Mesothelial cell of epicardium (in vitro differentiated cells): ENCODE measurements at regions not wholly inside any gene's neighbourhood (a gene's known extent, or its start where the extent isn't known, plus 50 kb on each side); places are given as distances from the start of the nearest gene placed in this dataset.

Experiments used
- DNase-seq, 2 experiments: peaks; one replicate each; pipeline ENCODE4 v3.0.0; 2021; ENCODE audit warnings: low spot score in 2 of 2; ENCODE audit not compliant: unreplicated experiment in 2 of 2
- H3K27ac Mint-ChIP-seq: 2 replicates; pipeline ENCODE4 v1.8.0; 2021; ENCODE audit warnings: mixed read lengths
- H3K27me3 Mint-ChIP-seq: 2 replicates; pipeline ENCODE4 v1.8.0; 2021; ENCODE audit warnings: low read depth, mixed read lengths
- H3K36me3 Mint-ChIP-seq: 2 replicates; pipeline ENCODE4 v1.8.0; 2021; ENCODE audit warnings: mixed read lengths
- H3K4me1 Mint-ChIP-seq: 2 replicates; pipeline ENCODE4 v1.8.0; 2021; ENCODE audit warnings: mixed read lengths
- H3K4me3 Mint-ChIP-seq: 2 replicates; pipeline ENCODE4 v1.8.0; 2021; ENCODE audit warnings: mild to moderate bottlenecking, moderate library complexity, mixed read lengths
- H3K9me3 Mint-ChIP-seq: 2 replicates; pipeline ENCODE4 v1.8.0; 2021; ENCODE audit warnings: mixed read lengths
- TF ChIP-seq, protein P1 (sequence below): fragments of 200-600 bp; sonication (generic); IDR thresholded peaks from one replicate; pipeline ENCODE4 v1.5.0; 2021; ENCODE audit warnings: antibody characterized with exemption; ENCODE audit not compliant: unreplicated experiment

DNA sequence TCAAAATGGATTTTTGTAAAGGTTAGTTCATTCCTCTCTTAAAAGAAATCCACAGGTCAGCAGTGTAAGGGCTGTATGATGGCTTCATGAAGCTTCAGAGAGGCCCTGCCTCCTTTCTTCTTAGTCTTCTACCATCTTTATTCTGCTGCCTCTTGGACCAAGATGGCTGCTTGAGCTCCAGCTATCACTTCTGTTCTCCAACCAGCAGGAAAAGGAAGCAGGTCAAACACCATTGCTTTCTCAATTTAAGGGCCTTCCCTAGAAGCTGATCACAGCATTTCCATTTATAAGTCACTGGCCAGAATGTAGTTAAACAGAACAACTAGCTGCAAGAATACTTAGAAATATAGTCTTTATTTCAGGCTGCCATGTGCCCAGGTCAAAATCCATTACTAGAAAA is 336.8 kb upstream of the KLF3 start:
- no peak for DNase-seq
- TF ChIP-seq, protein P1, sequence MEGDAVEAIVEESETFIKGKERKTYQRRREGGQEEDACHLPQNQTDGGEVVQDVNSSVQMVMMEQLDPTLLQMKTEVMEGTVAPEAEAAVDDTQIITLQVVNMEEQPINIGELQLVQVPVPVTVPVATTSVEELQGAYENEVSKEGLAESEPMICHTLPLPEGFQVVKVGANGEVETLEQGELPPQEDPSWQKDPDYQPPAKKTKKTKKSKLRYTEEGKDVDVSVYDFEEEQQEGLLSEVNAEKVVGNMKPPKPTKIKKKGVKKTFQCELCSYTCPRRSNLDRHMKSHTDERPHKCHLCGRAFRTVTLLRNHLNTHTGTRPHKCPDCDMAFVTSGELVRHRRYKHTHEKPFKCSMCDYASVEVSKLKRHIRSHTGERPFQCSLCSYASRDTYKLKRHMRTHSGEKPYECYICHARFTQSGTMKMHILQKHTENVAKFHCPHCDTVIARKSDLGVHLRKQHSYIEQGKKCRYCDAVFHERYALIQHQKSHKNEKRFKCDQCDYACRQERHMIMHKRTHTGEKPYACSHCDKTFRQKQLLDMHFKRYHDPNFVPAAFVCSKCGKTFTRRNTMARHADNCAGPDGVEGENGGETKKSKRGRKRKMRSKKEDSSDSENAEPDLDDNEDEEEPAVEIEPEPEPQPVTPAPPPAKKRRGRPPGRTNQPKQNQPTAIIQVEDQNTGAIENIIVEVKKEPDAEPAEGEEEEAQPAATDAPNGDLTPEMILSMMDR, result no peak
- no peak overlapping the region for H3K27ac Mint-ChIP-seq
- no peaks in the 10 kb centered on the region for H3K9me3 Mint-ChIP-seq
- no peaks in the 10 kb centered on the region for H3K36me3 Mint-ChIP-seq
- no peaks in the 10 kb centered on the region for H3K27me3 Mint-ChIP-seq
- no peak overlapping the region for H3K4me3 Mint-ChIP-seq
- H3K4me1 Mint-ChIP-seq, result peaks cover 30% of the 10 kb centered on the region

GRCh38 chr4:38328989-38329729 is 334.8 kb upstream of the KLF3 start:
- DNase-seq, result no peak
- H3K9me3 Mint-ChIP-seq, result no peaks in the 10 kb centered on the region
- peaks cover 35% of the 10 kb centered on the region for H3K4me1 Mint-ChIP-seq
- no peaks in the 10 kb centered on the region for H3K27me3 Mint-ChIP-seq
- peak overlapping the region; percentile 1 for H3K27ac Mint-ChIP-seq
- H3K4me3 Mint-ChIP-seq, result no peak overlapping the region
- H3K36me3 Mint-ChIP-seq, result no peaks in the 10 kb centered on the region
- TF ChIP-seq, protein P1, result no peak

GRCh38 chr4:38330321-38330720 is 333.7 kb upstream of the KLF3 start:
- Mint-ChIP-seq H3K27ac (no peak overlapping the region), H3K9me3 (no peaks in the 10 kb centered on the region), H3K36me3 (no peaks in the 10 kb centered on the region), H3K27me3 (no peaks in the 10 kb centered on the region), H3K4me1 (peaks cover 41% of the 10 kb centered on the region), H3K4me3 (no peak overlapping the region)
- no peak for DNase-seq
- TF ChIP-seq, protein P1, result no peak

DNA sequence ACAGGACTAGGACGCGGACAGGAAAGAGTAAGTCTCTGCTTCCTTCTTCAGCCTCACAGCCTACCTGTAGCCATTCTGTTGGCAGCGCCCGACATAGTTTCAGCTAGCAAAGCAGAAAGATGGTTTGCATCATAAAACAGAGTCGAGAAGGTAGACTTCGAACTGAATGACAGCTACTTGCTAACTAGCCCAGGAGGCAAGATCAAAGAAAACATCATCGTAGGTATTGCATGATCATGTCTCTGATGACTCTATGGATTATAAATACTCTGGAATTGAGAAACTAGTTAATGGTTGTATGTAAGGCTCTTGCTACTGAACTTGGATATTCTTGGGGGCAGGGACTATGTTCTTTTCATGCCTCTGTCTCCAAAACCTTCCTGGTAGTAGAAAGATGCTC is 333.1 kb upstream of the KLF3 start:
- no peak overlapping the region for H3K4me3 Mint-ChIP-seq
- H3K27ac Mint-ChIP-seq, result no peak overlapping the region
- H3K27me3 Mint-ChIP-seq, result no peaks in the 10 kb centered on the region
- H3K9me3 Mint-ChIP-seq, result no peaks in the 10 kb centered on the region
- H3K4me1 Mint-ChIP-seq, result peaks cover 40% of the 10 kb centered on the region
- no peak for DNase-seq
- H3K36me3 Mint-ChIP-seq, result no peaks in the 10 kb centered on the region
- TF ChIP-seq, protein P1, result no peak

DNA sequence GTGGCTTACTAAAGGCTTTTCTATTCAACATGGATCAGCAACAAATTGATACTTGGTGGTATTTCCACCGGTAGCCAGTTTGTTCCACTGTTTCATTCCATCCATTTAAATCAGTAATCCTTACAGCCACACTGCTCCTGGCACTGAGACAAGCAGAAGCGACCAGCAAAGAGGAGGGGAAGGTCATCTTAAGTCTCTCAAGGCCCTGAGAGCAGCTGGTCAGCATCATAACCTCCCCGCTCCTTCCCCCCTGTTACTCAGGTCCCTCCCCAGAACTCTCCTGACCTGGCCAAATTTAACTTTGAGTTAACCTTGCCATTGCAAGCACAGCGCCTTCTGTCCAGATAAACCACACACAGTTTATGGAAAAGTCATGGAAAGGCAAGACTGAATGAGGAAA is 331.3 kb upstream of the KLF3 start:
- no peak for DNase-seq
- Mint-ChIP-seq H3K27ac (no peak overlapping the region), H3K9me3 (peaks cover under 1% of the 10 kb centered on the region), H3K4me1 (peaks cover 33% of the 10 kb centered on the region), H3K36me3 (no peaks in the 10 kb centered on the region), H3K27me3 (no peaks in the 10 kb centered on the region), H3K4me3 (no peak overlapping the region)
- TF ChIP-seq, protein P1, result no peak
